Neural cell (in vitro differentiated cells): ENCODE measurements at regions not wholly inside any gene's neighbourhood (a gene's known extent, or its start where the extent isn't known, plus 50 kb on each side); places are given as distances from the start of the nearest gene placed in this dataset.

Experiments
- EP300 ChIP-seq: fragments of 450-650 bp; conservative IDR thresholded peaks from 2 replicates; pipeline ENCODE4 v1.6.1; 2014; ENCODE audit warnings: antibody characterized with exemption, mild to moderate bottlenecking, moderate library complexity; ENCODE audit not compliant: poor library complexity, severe bottlenecking
- EZH2 ChIP-seq: fragments of 200-600, 300-800 bp; shearing (Covaris generic), sonication (generic); IDR thresholded peaks from 2 replicates; pipeline ENCODE4 v1.6.1; 2014; ENCODE audit warnings: antibody characterized with exemption, low read length, borderline replicate concordance, mild to moderate bottlenecking; ENCODE audit not compliant: insufficient read depth, poor library complexity, severe bottlenecking
- MXI1 ChIP-seq: fragments of 450-650 bp; conservative IDR thresholded peaks from 2 replicates; pipeline ENCODE4 v1.6.1; 2014; ENCODE audit warnings: antibody characterized with exemption, mild to moderate bottlenecking; ENCODE audit not compliant: poor library complexity, severe bottlenecking
- POLR2AphosphoS5 ChIP-seq: IDR thresholded peaks from 2 replicates; pipeline ENCODE4 v1.6.1; 2012
- RAD21 ChIP-seq: fragments of 450-650 bp; conservative IDR thresholded peaks from 2 replicates; pipeline ENCODE4 v1.6.1; 2014; ENCODE audit warnings: antibody characterized with exemption, mild to moderate bottlenecking, moderate library complexity
- SMC3 ChIP-seq: fragments of 450-650 bp; conservative IDR thresholded peaks from 2 replicates; pipeline ENCODE4 v1.6.1; 2014; ENCODE audit warnings: antibody characterized with exemption, mild to moderate bottlenecking, moderate library complexity; ENCODE audit not compliant: poor library complexity
- TAF1 ChIP-seq: IDR thresholded peaks from 2 replicates; pipeline ENCODE4 v1.6.1; 2012; ENCODE audit warnings: low read depth
- TF ChIP-seq, protein P1 (sequence below): IDR thresholded peaks from 2 replicates; pipeline ENCODE4 v1.6.1; 2012; ENCODE audit warnings: borderline replicate concordance
- TF ChIP-seq, protein P2 (sequence below): fragments of 450-650 bp; IDR thresholded peaks from 2 replicates; pipeline ENCODE4 v1.5.1; 2014; ENCODE audit warnings: antibody characterized with exemption, mild to moderate bottlenecking, moderate library complexity; ENCODE audit not compliant: poor library complexity, severe bottlenecking

DNA sequence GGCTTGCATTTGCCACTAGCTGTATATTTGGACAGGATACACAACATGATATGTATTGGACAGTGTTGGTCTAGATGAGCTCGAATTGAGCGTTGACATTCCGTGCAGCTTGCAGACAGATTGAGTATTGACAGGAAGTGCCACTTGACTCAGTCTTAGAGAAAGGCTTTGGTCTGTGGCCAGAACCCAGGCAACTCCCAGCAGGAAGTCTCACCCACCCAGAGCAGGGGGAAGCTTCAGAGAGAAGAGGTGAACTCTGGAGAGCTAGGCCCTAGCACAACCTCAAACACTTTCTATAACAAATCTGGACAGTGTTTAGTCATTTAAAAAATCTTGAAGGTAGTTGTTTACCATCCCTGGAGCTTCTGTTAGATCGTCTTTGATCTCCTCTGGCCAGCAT is 280.5 kb downstream of the FBXW7 start:
- no peak for TF ChIP-seq RAD21
- TF ChIP-seq TAF1 = no peak
- TF ChIP-seq, protein P1, sequence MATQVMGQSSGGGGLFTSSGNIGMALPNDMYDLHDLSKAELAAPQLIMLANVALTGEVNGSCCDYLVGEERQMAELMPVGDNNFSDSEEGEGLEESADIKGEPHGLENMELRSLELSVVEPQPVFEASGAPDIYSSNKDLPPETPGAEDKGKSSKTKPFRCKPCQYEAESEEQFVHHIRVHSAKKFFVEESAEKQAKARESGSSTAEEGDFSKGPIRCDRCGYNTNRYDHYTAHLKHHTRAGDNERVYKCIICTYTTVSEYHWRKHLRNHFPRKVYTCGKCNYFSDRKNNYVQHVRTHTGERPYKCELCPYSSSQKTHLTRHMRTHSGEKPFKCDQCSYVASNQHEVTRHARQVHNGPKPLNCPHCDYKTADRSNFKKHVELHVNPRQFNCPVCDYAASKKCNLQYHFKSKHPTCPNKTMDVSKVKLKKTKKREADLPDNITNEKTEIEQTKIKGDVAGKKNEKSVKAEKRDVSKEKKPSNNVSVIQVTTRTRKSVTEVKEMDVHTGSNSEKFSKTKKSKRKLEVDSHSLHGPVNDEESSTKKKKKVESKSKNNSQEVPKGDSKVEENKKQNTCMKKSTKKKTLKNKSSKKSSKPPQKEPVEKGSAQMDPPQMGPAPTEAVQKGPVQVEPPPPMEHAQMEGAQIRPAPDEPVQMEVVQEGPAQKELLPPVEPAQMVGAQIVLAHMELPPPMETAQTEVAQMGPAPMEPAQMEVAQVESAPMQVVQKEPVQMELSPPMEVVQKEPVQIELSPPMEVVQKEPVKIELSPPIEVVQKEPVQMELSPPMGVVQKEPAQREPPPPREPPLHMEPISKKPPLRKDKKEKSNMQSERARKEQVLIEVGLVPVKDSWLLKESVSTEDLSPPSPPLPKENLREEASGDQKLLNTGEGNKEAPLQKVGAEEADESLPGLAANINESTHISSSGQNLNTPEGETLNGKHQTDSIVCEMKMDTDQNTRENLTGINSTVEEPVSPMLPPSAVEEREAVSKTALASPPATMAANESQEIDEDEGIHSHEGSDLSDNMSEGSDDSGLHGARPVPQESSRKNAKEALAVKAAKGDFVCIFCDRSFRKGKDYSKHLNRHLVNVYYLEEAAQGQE = no peak
- TF ChIP-seq, protein P2, sequence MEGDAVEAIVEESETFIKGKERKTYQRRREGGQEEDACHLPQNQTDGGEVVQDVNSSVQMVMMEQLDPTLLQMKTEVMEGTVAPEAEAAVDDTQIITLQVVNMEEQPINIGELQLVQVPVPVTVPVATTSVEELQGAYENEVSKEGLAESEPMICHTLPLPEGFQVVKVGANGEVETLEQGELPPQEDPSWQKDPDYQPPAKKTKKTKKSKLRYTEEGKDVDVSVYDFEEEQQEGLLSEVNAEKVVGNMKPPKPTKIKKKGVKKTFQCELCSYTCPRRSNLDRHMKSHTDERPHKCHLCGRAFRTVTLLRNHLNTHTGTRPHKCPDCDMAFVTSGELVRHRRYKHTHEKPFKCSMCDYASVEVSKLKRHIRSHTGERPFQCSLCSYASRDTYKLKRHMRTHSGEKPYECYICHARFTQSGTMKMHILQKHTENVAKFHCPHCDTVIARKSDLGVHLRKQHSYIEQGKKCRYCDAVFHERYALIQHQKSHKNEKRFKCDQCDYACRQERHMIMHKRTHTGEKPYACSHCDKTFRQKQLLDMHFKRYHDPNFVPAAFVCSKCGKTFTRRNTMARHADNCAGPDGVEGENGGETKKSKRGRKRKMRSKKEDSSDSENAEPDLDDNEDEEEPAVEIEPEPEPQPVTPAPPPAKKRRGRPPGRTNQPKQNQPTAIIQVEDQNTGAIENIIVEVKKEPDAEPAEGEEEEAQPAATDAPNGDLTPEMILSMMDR = no peak
- TF ChIP-seq EZH2 = no peak
- TF ChIP-seq MXI1 = no peak
- no peak for TF ChIP-seq POLR2AphosphoS5
- no peak for TF ChIP-seq EP300
- TF ChIP-seq SMC3 = no peak
